Prostate gland (tissue), 2 donors: ENCODE measurements at regions not wholly inside any gene's neighbourhood (a gene's known extent, or its start where the extent isn't known, plus 50 kb on each side); places are given as distances from the start of the nearest gene placed in this dataset.

Experiments used
- POLR2AphosphoS5 ChIP-seq: sonication (generic); formaldehyde crosslinking; IDR thresholded peaks from one replicate; pipeline ENCODE4 v1.6.1; 2017; ENCODE audit warnings: antibody characterized with exemption
- TF ChIP-seq, protein P1 (sequence below), 4 experiments: fragments of 200-600 bp in 2 of 4; fragments of 450-650 bp in 2 of 4; sonication (generic) in 2 of 4; IDR thresholded peaks; 1 replicate in 3 of 4; 2 replicates in 1 of 4; pipeline ENCODE4 v1.5.1; 2016 to 2019; ENCODE audit warnings: antibody characterized with exemption in 4 of 4, mild to moderate bottlenecking in 2 of 4, moderate library complexity in 2 of 4

DNA sequence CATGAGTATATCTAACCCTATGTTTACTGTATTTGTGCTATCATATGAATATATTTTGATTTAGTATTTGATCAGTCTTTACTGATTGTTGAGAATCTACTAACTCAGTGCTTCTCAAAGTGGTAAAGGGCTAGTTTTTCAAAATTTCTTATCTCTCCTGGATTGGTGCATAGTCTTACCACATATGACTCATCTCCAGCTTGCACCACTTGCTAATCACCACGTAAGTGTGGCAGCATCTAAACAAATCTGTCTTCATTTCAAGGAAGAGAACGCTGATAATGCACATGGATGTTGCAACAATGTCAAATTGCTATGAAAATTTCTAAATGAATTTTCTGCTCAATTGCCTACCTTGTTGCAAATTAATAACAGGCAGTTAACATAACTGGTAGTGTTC lies 299.5 kb downstream of the PAX1 start:
- TF ChIP-seq, protein P1, sequence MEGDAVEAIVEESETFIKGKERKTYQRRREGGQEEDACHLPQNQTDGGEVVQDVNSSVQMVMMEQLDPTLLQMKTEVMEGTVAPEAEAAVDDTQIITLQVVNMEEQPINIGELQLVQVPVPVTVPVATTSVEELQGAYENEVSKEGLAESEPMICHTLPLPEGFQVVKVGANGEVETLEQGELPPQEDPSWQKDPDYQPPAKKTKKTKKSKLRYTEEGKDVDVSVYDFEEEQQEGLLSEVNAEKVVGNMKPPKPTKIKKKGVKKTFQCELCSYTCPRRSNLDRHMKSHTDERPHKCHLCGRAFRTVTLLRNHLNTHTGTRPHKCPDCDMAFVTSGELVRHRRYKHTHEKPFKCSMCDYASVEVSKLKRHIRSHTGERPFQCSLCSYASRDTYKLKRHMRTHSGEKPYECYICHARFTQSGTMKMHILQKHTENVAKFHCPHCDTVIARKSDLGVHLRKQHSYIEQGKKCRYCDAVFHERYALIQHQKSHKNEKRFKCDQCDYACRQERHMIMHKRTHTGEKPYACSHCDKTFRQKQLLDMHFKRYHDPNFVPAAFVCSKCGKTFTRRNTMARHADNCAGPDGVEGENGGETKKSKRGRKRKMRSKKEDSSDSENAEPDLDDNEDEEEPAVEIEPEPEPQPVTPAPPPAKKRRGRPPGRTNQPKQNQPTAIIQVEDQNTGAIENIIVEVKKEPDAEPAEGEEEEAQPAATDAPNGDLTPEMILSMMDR (IDR thresholded peaks at IDR 0.05), result no peak
- TF ChIP-seq POLR2AphosphoS5, result no peak
